GM21576 (cell line): ENCODE measurements at regions not wholly inside any gene's neighbourhood (a gene's known extent, or its start where the extent isn't known, plus 50 kb on each side); places are given as distances from the start of the nearest gene placed in this dataset.
"Not testable (repeated sequence)": the region's sequence is repeated elsewhere in the genome, so short reads cannot be mapped to it uniquely, and the experiment has no call there.

ENCODE experiments used
- ATAC-seq: cut with Tn5 transposase; IDR thresholded peaks from one replicate; pipeline ENCODE4 v1.9.1; 2021; ENCODE audit warnings: mild to moderate bottlenecking, moderate library complexity; ENCODE audit not compliant: unreplicated experiment

- no peak for ATAC-seq
Observed at GRCh38 chr1:213415691-213416380, 364.8 kb downstream of the RPS6KC1 start.

DNA sequence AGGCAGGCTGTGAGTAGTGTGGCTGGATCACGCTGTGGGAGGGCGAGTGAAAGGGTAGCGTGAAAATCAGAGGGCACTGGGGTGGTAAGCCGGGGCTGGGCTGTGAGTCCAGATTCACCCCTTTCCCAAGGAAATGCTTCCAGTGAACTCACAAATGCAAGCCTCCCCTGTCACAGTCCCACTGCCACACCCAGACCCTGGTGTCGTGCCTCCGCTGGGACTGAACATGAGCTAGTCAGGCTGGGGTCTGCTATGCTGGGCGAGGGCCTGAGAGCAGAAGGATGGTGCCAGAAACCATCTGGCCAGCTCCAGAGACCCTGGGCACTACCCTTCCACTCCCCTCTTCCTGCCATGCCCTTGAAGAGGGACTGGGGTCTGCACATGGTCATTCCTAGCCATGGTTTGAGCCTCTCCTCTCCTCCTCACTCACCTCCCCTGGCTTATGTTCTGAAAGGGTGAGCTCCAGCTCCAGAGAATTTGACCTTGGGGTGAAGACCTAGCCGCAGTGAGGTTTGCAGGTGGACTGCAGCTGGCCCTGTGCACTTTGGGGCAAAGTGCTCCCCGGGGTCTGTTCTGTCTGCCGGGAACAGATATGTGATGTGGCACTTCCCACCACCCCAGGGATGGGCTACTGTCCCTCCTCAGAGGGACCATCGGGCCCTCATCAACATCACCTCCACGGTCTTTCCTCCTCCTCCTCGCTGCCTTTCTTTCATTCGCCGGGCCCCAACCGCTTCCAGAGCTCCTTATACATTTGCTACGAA is 365.6 kb downstream of the RPS6KC1 start:
- ATAC-seq, result no peak

DNA sequence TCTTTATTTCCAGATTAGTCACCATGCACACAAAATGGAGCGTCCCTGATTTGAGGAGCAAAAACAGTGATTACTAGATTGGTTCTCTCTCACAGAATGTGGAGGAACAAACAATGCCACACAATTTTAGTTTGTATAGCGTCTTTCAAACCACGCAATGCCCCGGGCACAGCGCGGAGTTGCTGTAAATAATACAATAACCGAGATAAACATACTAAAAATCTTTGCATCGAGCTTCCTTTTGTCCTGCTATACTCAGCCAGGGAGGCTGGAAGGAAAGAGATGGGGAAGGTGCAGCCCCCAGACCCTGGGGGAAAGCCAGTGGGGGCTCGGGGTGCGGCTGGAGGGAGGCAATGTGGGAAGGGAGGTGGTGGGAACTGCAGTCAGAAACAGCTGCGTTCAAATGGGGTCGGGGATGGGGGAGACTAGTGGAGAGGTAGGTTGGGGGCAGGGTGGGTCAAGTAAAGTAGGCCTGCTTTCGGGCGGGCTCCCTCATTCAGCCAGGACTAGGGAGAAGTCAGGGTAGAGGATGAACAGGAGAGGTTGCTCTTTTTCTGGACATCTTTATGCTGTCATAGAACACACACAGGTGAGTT is 366.3 kb downstream of the RPS6KC1 start:
- no peak for ATAC-seq

DNA sequence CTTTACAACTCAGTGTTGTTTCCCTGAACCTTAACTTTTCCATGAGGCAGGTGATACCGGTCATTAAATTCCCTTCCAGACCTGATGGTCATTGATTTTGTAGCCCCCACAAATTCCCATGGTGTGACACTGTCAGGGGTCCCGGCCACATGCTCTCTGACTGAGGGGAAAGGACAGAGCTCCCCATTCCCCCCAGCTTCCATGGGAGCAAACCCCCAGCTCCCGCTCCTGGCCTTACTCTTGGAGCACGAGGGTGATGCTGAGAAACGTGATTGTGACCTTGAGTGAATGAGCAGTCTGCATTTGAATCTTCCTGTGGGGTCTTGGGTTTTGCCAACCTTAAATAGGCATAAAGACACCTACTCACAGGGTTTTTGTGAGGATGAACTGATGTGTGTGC is 366.8 kb downstream of the RPS6KC1 start:
- no peak for ATAC-seq

DNA sequence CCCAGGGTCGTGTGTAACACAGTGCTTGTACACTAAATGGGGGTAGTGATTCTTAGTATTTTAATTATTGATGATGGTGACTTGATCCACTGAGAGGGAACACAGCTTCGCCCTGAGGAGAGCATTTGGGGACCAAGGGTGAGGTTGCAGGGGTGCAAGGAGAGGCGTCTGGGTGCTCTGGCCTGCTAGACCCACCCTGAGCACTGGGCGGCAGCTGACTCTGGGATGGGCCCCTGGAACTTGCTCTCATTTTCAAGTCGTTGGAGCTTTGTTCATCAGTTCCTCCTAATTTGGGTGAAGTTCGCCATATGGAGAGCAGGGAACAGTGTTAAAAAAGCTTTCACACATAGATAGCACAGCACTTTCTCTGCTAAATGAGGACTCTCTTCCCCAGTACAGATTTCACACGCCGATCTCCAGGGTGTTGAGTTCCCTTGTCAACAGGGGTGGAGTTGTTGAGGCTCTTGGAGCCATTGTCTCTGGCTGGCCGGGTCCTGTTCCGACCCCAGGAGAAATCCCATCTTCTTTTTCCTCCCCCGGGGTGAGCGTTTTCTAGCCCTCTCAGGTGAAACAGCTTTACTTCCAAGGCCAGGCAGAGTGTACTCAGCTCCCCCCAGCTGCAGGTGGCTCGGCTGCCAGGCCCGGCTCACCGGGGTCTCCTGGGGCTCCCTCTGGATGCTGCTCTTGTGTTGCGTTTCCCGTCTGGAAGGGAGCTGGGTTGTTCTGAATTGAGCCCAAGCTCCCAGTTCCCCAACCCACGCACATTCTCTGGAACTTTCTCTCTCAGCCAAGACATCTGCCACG is 367.4 kb downstream of the RPS6KC1 start:
- no peak for ATAC-seq

- ATAC-seq, result no peak
Observed at GRCh38 chr1:213419401-213420030, 368.5 kb downstream of the RPS6KC1 start.

DNA sequence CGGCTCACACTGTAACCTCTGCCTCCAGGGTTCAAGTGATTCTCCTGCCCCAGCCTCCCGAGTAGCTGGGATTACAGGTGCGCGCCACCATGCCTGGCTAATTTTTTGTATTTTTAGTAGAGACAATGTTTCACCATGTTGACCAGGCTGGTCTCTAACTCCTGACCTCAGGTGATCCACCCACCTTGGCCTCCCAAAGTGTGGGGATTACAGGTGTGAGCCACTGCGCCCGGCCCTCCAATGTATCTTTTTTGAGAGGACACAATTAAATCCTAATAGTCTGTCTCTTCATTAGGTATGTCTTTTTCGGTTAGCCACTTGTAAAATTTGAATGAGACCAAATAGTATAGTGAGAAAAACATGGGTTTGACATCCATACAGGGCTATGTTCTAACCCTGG is 370.1 kb downstream of the RPS6KC1 start:
- not testable (repeated sequence) for ATAC-seq

- no peak for ATAC-seq
Observed at GRCh38 chr1:213423041-213423440, 372.0 kb downstream of the RPS6KC1 start.

- ATAC-seq, result no peak
Observed at GRCh38 chr1:213423605-213424004, 372.6 kb downstream of the RPS6KC1 start.

GRCh38 chr1:213425376-213426030 is 374.5 kb downstream of the RPS6KC1 start:
- ATAC-seq, result no peak

DNA sequence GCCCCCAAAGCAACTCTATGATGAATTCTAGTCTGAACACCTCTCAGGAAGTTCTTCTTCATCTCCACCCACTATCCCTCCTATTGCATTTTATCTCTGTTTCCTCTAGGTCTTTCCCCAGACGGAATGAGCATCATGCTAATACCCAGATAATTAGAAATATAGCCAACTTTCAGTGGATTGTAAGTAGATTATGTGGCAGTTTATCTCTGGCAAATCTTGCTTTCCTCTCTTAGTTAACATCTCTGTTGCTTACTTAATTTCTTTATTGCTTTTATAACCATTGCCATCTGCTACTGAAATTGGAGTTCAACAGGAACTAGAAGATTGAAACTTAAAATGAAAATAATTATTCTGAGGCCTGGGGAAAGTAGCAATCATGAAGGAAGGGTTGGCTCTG is 378.6 kb downstream of the RPS6KC1 start:
- ATAC-seq, result no peak

GRCh38 chr1:213435715-213436114 is 384.7 kb downstream of the RPS6KC1 start:
- no peak for ATAC-seq

- ATAC-seq, result no peak
Observed at GRCh38 chr1:213438339-213438738, 387.3 kb downstream of the RPS6KC1 start.

- no peak for ATAC-seq
Observed at GRCh38 chr1:213439703-213440102, 388.7 kb downstream of the RPS6KC1 start.

GRCh38 chr1:213440766-213441165 is 389.7 kb downstream of the RPS6KC1 start:
- no peak for ATAC-seq

- ATAC-seq, result no peak
Observed at GRCh38 chr1:213443415-213443814, 392.4 kb downstream of the RPS6KC1 start.

- ATAC-seq, result no peak
Observed at GRCh38 chr1:213444224-213444623, 393.2 kb downstream of the RPS6KC1 start.

- no peak for ATAC-seq
Observed at GRCh38 chr1:213446496-213446895, 395.5 kb downstream of the RPS6KC1 start.

GRCh38 chr1:213448360-213448759 is 397.3 kb downstream of the RPS6KC1 start:
- ATAC-seq, result no peak

GRCh38 chr1:213448776-213449175 is 397.7 kb downstream of the RPS6KC1 start:
- ATAC-seq, result no peak
